HG02678 (cell line): ENCODE measurements at regions not wholly inside any gene's neighbourhood (a gene's known extent, or its start where the extent isn't known, plus 50 kb on each side); places are given as distances from the start of the nearest gene placed in this dataset.
"Not testable (repeated sequence)": the region's sequence is repeated elsewhere in the genome, so short reads cannot be mapped to it uniquely, and the experiment has no call there.

Experiments used
- ATAC-seq: cut with Tn5 transposase; IDR thresholded peaks from one replicate; pipeline ENCODE4 v1.9.1; 2021; ENCODE audit warnings: mild to moderate bottlenecking, moderate library complexity; ENCODE audit not compliant: unreplicated experiment

DNA sequence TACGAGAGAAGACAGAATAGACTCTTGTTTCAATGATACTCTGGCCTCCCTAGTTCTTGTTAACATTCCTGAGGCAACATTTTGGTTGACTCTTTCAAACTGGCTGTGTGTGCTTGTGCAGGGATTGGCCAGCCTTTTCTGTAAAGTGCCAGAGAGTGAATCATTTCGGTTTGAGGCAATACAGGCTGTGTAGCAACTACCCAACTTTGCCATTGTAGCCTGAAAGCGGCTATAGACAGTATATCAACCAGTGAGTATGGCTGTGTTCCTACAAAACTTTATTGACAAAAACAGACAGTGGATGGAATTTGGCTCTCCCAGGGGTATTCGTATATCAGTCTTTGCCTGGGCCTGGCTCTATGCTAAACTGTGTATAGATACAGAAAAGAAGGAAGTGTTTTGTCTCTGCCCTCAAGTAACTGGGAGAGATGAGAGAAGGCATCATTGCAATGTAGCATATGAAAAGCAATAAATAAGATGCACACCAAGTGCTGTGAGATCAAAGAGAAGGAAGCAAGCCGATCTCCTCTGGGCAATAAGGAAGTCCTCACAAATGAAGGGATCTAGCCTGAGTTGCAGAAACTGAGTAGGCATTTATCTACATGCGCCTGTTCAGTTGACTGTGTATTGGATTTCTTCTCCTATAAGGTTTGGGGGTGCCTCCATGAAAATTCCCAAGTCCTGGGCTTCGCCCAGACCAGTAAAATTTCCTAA lies 568.0 kb upstream of the KLF4 start:
- no peak for ATAC-seq

DNA sequence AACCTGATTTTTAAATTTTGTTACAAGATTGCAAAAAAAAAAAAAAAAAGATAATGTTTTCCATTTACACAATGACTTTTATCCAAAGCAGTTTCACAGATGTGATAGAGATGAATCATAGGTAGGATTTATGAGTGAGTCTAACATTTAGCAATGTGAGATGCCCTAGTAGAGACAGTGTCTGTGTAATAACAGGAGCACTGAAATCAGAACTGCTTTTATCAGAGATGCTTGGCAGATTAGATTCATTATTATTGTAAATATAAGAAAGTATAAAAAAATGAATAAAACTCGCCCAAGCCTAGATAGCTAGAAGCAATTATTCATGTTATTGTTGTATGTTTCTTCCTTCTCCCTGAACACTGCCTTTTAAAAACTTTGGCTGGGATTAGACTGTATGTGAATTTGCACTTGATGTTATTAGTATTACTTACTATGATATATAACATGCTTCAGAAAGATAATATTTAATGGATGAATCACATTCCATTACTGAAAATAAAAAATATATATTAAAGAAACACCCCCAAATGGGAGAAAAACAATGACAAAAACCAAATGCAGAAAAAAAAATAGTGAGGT lies 567.3 kb upstream of the KLF4 start:
- ATAC-seq: no peak

DNA sequence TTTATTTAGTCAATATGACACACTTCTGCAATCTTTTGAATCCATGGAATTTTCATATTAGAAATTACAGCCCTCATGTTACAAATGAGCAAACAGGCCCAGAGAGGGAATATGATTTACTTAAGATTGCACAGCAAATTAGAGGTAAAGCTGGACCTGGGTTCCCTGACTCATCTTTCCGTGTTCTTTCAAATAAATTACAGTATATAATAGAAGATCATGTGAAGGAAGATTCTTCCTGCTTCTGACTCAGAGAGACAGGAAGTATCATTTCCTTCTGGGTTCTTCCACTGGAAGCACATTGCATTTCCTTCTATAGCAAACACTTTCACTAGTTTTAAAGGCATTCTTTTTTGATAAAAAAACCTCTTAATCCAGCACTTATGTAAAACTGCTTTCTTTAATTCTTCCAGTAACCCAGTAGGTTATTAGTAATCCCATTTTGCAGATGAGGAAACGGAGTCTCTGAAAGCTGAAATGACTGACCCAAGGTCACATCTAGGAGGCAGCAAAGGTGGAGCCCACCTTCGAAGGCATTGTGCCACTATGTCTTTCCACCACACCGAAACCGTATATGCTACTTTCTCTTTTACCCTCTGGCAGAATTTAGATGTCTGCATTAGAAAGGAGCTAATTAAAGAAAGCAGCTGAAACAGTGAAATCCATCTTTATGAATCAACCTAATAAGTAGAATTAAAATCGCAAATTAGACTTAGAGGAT lies 566.7 kb upstream of the KLF4 start:
- ATAC-seq: no peak

DNA sequence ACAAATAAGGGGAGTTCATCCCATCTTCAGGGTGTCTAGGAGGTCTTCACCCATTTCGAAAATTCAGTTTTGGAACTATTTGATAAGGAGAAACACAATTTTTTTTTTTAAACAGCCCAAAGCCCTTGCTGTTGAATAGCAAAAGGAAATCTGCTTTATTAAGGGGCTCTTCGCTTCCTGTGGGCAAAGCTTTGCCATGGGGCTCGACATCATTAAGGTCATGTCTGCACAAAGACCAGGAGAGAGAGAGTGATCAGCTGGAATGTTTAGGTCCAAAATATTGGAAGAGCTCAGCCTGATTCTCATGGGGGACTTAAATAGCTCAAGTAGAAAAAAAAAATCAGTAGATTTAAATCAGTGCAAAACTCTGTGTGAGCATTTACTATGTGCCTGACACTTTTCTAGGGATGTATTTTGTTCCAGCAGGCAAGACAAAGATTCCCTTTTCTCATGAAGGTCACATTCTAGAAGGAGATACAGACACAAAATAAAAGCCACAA lies 564.6 kb upstream of the KLF4 start:
- no peak for ATAC-seq

DNA sequence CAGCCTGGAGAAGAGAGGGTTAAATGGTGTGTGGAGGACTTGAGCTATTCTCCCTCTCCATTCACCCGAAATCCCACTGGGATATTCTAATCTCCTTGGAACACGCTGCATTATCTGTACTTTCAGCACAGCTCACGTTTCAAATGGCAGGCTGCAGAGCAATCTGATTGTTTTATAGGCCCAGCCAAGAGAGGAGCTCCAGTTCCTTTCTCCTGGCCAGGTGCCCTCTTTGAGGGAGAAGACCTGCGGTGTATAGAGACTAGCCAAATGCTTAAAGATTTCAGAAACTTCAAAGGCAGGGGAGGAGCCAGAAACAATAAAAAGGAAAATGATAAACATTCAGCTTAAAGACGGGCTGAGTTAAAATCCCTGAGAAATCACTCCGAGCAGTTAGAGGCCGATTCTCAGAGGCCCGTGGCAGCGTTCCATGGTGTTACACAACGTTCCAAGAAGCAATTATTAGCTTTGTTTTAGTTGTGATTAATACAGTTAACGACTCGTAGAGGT lies 564.0 kb upstream of the KLF4 start:
- ATAC-seq: no peak

DNA sequence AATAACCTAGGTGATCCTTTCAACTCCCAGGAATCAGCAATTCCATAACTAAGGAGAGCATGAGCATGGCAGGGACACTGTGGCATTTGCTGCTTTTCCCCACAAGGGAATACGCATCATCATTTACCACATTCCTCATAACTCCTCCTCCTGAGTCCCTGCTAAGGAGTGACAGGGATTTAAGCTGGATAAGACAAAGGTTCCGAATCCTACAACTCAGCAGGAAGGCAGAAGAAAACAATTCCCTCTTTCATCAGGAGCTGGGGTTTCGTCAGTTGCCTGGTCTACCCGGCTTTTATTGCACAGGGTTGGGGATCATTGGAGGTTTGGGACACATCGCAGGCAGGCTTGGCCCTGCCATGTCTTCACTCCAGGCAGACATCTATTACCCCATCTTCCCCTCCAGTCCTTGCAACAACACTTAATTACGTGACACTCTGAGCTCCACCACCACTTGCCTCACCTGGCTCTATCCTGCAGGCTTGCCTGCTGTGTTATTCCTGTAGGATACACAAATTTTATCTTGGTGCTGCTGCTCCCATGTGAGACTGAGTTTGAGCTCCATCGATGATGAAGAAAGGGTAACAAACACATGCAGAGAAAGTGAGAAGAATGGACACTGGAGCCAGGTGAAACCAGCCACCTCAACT lies 563.0 kb upstream of the KLF4 start:
- ATAC-seq: no peak

DNA sequence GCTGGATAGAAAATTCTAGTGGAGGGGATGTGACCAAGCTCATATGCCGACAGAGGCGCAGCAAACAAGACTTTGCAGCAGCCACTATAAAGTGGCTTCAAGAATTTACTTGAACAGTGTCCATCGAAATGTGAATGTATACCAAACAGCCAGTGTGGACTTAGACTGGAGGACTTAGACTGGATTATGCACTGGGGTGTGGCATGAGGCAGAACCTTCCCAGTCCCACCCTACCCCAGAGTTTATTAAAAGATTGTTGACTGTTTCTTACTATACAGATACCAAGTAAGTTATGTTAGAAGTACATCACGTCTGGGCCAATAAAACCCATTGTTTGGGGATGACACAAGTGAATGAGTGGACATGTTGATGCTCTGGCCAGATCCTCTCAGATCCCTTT lies 561.3 kb upstream of the KLF4 start:
- ATAC-seq: no peak

DNA sequence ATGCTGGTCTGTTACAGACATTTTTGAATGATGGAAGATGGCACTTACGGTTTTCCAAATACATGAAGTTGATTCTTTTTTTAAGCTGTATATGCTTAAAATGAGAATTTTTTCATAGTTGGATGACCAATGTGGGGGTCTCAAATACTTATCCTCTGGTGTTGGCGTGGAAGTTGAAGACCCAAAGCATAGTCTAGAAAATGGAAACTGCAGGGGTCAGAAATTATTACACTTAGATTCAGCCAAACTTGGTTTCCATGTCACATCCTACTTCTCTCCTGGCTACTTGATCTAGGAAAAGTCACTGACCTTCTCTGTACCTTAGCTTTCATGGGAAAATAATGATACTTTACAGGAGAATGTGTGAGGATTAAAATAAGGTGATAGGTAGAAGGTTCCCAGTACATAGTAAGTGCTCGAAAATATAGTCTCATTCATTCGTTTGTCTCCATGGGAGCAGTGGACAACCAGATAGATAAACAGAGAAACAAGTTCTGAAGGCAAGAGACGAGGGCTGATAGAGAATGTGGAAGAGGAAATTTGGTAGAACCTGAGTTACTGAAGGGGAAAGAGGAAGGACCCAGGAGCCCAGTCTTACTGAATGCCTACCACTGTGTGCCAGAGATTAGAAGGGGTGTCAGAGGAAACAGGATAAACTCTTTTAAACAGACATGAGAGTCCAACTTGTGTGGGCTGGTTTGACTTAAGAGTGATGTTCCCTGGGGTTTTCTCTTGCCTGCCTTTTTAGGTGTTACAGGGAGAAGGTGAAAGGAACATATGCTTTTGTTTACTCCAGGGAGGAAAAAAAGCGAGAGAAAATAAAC lies 560.3 kb upstream of the KLF4 start:
- ATAC-seq: no peak

DNA sequence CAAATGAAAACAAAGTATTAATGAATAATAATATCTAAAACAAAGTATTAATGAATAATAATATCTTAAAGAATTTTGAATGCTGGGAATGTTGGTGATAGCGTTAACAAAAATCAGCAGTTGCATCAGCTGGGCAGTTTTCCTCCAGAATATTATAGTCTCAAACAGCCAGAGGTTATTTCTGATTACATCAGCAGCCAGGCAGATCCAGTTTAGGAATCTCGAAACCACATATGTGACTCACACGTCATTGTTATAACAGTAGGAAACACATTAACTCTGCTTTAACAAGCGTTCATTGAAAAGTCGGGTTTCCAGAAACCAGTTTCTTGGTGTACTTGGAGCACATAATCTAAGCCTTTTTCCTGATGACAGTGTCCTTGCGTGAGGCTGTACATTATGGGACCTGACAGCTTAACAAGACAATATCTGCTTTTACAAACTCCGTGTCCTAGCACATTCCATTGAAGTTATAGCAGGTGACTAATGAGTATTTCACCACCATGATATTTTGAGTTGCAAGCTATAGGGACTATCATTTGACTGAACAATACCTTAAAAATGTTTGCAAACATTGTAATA lies 559.5 kb upstream of the KLF4 start:
- no peak for ATAC-seq

DNA sequence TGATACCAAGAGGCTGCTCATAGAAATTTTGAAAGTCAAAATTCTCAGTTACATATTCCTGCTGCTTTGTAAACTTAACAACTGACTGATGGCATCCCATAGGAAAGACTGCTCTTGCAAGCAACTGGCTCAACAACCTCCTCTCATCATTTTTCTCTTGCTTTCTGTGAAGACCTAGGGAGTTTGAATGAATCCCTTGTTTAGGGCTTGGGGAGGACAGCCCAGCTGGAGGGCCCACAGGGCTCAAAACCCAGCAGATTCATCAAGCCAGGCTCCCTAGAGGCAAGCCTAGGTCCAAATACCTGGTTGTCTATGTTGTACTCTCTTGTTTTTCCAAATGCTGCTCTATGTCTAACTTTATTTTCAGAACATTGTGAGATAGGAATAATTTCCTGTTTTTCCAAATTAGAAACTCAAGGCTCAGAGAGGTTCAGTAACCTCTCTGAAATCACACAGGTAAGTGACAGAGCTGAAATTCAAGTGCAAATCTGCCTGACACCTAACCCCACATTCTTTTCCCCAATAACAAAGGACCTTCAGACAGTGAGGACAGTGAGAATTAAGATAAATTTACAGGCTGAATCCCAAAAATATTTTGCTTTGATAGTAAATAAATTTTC lies 558.9 kb upstream of the KLF4 start:
- ATAC-seq: no peak

DNA sequence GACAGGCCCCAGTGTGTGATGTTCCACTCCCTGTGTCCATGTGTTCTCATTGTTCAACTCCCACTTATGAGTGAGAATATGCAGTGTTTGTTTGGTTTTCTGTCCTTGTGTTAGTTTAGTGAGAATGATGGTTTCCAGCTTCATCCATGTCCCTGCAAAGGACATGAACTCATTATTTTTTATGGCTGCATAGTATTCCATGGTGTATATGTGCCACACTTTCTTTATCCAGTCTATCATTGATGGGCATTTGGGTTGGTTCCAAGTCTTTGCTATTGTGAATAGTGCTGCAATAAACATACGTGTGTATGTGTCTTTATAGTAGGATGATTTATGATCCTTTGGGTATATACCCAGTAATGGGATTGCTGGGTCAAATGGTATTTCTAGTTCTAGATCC lies 558.2 kb upstream of the KLF4 start:
- ATAC-seq: not testable (repeated sequence)

DNA sequence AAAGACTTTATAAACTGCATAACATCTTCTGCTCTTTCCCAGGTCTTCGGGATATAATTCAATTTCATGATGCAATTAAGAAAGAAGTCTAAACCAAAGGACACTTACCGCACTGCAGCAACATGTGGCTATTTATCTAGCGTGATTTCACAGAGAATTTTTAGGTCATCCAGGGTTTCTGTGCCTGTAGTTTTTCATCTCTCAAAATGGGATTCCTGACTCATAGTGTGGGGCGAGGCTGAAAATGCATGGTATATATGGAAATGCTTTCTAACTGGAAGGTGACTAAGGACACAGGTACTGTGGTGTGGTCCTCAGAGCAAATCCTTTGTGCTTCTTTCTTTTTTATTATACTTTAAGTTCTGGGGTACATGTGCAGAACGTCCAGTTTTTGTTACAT lies 557.7 kb upstream of the KLF4 start:
- ATAC-seq: no peak

DNA sequence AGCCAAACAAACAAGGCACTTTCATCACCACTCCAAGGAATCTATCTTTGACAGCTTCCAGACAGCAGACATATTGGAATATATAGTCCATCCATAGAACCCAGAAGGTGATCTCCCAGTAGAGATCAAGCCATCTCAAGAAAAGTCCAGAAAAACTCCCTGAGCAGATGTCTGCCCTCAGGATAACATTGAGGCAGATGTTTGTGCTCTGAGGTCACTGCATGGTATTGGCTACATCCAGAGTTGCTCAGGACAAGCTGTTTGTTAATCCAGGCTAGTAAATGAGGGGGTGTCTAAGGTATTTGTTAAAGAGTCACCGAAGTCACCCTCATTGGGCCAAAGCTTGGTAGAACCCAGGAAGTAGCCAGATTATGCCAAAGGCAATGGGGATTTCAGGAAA lies 556.3 kb upstream of the KLF4 start:
- no peak for ATAC-seq

DNA sequence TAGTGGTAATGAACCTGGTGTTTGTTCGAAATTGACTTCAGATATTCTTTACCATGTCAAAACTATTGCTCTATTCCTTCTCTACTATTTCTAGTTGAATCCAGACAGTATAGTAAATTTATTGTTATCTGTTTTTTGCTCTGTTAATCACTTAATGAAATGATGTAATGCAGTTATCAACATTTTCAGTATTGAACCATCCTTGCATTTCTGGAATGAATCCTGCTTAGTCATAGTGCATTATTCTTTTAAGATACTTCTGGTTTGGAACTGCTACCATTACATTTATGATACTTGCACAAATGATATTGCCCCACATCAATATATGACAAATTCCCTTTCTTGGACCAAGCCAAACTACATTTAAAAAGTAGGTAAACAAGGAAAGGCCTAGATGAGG lies 554.0 kb upstream of the KLF4 start:
- no peak for ATAC-seq

DNA sequence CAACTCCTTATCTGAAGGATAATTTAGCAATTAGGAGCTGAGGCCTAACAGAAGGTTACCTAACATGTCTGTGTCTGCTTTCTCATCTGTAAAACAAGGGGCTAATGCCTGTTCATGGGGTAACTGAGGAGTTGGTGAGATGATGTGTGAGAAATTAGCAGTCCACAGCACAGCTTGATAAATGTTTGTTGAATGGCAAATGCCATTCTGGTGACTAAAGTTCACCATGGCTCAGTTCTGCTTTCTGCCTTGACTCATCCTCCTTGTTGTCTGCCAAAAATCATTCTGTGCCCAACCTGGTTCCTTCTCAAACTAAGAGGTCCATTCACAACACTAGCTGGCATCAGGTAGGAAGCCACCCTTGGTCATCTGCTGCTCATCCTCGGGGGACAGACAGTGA lies 552.0 kb upstream of the KLF4 start:
- ATAC-seq: no peak

DNA sequence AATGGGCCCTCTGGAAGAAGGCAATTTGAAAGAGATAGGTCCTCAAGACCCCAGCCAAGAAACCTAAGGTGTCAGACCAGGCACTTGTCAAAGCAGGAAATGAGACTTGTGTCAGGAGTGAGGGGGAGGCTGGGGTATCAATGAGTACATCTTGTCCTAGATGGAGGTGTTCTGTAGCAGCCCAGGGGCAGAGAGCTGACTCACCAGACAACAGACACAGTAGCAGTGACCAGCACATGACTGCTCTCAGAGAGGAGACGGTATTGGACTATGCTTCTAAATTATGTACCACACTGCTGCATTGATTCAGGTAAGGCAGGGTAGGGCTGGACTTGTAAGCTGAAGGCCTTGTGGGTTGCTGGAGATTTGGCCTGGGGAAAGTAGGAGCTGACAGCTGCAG lies 551.2 kb upstream of the KLF4 start:
- no peak for ATAC-seq

DNA sequence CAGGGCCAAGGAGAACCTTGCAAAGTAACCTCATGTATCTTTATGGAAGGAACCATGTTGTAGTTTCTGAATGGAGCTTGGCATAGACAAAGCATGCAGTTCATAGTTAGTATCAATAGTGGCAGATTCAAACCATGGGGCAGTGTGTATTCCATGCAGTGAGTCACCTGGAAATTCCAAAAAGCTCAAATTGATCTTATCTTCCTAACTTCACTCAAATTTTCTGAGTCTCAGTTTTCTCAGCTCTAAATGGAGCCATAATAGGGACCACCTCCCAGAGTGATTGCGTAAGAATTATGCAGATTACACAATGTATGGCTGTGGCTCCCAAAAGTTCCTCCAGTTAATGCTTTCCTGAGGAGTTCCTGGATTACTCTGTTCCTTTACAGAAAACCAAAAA lies 549.9 kb upstream of the KLF4 start:
- no peak for ATAC-seq

DNA sequence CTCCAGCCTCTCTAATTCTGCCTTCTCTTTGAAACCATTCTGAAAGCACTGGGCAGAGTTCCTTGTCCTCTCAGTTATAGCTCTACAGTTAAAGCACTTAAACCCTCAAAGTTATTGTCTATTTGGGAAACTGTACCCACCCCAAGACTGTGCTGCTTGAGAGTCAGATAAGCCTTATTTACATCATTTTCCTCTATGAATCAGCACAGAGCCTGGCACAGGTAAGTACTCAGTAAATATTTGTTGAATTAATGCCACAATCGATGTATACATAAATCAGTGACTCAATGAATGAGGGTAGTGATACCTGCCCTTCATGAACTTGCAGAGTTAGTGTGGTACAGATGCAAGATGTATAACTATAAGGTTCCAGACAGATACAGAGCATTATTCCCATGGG lies 549.4 kb upstream of the KLF4 start:
- no peak for ATAC-seq

DNA sequence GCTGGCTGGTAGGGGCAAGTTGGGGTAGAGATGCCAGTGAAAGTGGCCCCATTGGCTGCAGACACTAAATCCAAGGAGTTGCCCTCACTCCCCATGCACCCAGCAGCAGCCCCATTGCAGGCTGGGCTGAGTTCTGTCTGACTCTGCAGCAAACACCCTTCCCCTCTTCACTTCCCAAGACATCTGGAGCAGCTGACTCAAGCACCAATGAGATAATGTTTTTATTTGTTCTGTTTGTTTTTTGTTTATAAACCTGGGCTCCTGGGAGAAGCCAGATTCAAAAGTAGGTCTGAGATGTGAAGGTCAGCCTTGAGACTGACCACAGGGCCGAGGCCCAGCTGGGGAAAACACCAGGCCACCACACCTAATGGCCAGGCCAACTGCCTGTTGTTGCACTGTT lies 545.9 kb upstream of the KLF4 start:
- ATAC-seq: no peak
